ENCODE measurements at regions not wholly inside any gene's neighbourhood (a gene's known extent, or its start where the extent isn't known, plus 50 kb on each side); places are given as distances from the start of the nearest gene placed in this dataset.
"Not testable (repeated sequence)": the region's sequence is repeated elsewhere in the genome, so short reads cannot be mapped to it uniquely, and the experiment has no call there.

GRCh38 chr7:32816409-32816948 lies 75.1 kb downstream of the KBTBD2 start:
- DNase-seq (ENCODE audit: low read depth in 3 of 3): not testable (repeated sequence)

DNA sequence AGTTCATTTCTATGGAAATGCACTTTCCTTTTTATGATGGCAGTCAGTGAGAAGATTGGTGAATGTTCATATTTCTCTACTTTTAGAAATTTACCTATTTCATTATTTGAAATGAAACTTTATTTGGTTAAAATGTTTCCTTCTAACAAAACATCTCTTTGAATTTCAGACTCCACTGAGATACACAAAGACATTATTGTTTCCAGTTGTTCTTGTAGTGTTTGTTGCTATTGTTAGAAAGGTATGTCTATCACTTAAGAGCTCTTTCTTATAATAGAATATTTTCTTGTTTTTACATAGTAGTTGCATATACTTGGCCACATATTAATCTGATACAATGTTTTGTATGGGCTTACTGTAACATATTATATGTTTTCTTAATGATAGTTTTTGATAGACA lies 76.8 kb downstream of the KBTBD2 start:
- DNase-seq (ENCODE audit: low read depth in 3 of 3): not testable (repeated sequence)

DNA sequence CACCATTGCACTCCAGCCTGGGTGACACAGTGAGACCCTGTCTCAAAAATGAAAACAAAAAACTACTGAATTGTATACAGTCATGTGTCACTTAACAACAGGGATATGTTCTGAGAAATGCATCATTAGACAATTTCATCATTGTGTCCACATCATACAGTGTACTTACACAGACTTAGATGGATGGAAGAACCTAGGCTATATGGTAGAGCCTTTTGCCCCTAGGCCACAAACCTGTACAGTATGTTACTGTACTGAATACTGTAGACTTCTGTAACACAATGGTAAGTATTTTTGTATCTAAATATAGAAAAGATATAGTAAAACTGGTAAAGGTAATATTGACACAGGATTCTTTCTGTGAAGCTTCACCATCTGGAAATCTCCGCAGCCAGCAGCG lies 81.7 kb downstream of the KBTBD2 start:
- DNase-seq (ENCODE audit: low read depth in 3 of 3): no peak

GRCh38 chr7:32809347-32809746 lies 82.2 kb downstream of the KBTBD2 start:
- DNase-seq (ENCODE audit: low read depth in 3 of 3): no peak

GRCh38 chr7:32803406-32804141 lies 88.0 kb downstream of the KBTBD2 start:
- no peak for DNase-seq (ENCODE audit: low read depth in 3 of 3)

DNA sequence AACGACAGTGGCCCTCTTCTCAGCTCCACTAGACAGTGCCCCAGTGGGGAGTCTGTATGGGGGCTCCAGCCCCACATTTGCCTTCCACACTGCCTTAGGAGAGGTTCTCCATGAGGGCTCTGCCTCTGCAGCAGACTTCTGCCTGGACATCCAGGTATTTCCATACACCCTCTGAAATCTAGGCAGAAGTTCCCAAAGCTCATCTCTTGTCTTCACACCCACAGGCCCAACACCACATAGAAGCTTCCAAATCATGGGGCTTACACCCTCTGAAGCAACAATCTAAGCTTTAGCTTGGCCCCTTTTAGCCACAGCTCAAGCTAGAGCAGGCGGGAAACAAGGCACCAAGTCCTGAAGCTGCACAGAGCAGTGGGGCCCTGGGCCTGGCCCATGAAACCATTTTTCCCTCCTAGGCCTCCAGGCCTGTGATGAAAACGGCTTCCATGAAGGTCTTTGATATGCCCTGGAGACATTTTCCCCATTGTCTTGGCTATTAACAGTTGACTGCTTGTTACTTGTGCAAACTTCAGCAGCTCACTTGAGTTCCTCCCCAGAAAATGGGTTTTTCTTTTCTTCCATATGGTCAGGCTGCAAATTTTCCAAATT lies 89.2 kb downstream of the KBTBD2 start:
- no peak for DNase-seq (ENCODE audit: low read depth in 3 of 3)

DNA sequence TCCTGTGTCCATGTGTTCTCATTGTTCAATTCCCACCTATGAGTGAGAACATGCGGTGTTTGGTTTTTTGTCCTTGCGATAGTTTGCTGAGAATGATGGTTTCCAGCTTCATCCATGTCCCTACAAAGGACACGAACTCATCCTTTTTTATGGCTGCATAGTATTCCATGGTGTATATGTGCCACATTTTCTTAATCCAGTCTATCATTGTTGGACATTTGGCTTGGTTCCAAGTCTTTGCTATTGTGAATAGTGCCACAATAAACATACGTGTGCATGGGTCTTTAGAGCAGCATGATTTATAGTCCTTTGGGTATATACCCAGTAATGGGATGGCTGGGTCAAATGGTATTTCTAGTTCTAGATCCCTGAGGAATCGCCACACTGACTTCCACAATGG lies 98.5 kb downstream of the KBTBD2 start:
- not testable (repeated sequence) for DNase-seq (ENCODE audit: low read depth in 3 of 3)

GRCh38 chr7:32790766-32791430 lies 100.7 kb downstream of the KBTBD2 start:
- DNase-seq (ENCODE audit: low read depth in 3 of 3): not testable (repeated sequence)

DNA sequence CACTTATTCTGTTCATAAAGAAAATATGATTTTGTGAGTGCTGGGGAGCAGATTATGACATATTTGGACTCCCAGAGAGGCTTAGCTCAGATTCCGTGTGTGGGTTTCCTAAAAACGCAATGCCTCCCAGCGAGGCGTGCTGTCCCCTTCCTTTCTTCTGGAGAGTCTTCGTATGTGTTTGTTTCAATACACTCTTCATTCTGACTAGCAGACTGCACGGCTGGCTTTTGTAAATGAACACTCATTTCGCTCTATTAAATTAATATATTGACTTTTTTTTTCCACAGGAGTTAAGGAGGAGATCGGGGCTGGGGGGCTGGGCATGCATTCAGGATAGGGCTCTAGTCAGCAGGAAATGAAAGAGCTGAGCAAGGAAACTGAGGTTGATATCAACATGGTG lies 102.3 kb downstream of the KBTBD2 start:
- not testable (repeated sequence) for DNase-seq (ENCODE audit: low read depth in 3 of 3)

- not testable (repeated sequence) for DNase-seq (ENCODE audit: low read depth in 3 of 3)
Observed at GRCh38 chr7:32788174-32788573, 103.4 kb downstream of the KBTBD2 start.

GRCh38 chr7:32785365-32785944 lies 106.1 kb downstream of the KBTBD2 start:
- DNase-seq (ENCODE audit: low read depth in 3 of 3): not testable (repeated sequence)

DNA sequence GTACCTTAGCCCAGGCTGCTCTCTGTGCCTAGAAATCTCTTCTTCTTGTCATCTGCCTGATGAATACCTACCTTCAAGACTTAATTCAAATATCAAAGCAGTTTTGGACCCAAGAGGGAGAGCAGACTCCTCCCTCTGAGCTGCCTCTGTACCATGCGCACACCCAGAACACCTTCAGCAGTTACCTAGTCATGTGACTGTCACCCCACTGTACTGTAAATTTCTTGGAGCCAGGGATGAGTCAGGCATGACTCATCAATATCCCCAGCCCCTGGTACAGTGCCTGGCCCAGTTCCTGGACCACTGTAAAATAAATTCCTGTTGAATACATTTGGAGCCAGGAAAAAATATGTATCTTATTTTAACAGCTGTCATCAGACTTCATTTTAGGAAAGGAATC lies 111.7 kb downstream of the KBTBD2 start:
- DNase-seq (ENCODE audit: low read depth in 3 of 3): not testable (repeated sequence)

GRCh38 chr7:32779167-32779566 lies 112.4 kb downstream of the KBTBD2 start:
- DNase-seq (ENCODE audit: low read depth in 3 of 3): no peak

GRCh38 chr7:32777041-32777666 lies 114.4 kb downstream of the KBTBD2 start:
- DNase-seq (ENCODE audit: low read depth in 3 of 3): not testable (repeated sequence)

DNA sequence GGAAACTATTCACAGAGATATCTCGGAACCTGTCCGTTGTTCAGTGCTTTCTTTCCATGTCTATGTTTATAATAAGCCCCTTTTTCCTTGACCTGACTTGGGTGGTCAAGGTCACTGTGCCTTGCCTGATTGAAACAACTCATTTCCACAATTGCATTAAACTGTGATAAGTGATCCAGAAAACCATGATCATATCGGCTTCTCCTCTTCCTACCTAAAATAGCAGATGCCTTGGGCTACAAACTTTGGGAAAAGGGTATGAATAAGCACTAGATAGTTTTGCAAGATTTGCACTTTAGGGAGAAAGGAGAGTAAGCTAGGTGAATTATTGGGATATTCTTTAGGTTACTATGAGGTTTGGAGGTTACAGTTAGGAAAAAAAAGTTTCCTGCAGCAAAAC lies 115.2 kb downstream of the KBTBD2 start:
- DNase-seq (ENCODE audit: low read depth in 3 of 3): not testable (repeated sequence)

DNA sequence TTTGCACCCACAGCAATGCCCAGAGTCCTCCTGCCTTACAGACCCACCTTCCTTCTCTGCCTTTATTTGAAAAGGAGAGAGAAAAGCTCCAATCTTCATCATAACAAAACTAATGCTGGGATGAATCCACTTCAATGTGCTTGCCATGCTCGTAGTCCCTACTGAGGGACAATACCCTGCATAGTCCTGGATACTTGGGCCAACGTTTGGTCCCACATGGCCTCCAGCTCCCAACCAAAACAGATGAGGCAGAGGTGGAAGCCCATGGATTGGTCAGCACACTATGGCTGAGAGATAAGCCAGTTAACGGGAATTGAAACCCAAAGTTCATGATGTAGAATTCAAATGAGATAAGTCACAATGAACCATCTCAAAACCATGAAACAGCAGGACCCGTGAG lies 115.8 kb downstream of the KBTBD2 start:
- DNase-seq (ENCODE audit: low read depth in 3 of 3): not testable (repeated sequence)

- no peak for DNase-seq (ENCODE audit: low read depth in 3 of 3)
Observed at GRCh38 chr7:32774541-32774951, 117.0 kb downstream of the KBTBD2 start.

DNA sequence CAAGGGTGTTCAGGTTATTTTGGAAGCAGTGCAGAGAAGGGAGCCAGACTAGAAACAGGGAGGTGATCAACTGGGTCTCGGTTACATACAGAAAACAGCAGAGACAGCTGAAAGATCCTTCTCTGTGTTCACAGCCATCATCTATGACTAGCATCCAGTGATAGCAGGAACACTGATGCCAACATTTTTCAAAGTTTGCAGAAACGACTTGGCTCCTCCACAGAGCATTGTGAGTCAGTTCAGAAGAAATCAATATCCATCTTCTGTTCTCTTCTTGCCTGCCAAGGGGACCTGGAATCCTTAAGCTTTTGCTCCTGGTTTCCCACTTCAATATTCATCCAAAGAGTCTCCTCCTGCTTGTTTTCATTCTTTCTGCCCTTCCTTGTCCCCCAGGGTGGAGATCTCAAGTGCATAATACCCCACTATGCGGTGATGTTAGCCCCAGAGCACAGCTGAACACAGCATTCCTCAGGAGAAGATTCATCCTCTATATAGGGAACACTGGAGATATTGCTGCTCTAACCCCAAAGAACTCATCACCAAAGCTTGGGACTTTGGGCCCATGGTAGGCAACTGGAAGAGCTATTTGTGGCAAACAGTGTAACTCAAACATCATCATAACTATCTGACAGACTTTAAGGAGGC lies 122.6 kb downstream of the KBTBD2 start:
- DNase-seq (ENCODE audit: low read depth in 3 of 3): not testable (repeated sequence)

DNA sequence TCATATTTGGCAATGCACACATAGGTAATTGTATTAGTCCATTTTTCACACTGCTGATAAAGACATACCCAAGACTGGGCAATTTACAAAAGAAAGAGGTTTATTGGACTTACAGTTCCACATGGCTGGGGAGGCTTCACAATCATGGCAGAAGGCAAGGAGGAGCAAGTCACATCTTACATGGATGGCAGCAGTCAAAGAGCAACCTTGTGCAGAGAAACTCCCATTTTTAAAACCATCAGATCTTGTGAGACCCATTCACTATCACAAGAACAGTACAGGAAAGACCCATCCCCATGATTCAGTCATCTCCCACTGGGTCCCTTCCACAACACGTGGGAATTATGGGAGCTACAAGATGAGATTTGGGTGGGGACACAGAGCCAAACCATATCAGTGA lies 123.2 kb downstream of the KBTBD2 start:
- DNase-seq (ENCODE audit: low read depth in 3 of 3): not testable (repeated sequence)

DNA sequence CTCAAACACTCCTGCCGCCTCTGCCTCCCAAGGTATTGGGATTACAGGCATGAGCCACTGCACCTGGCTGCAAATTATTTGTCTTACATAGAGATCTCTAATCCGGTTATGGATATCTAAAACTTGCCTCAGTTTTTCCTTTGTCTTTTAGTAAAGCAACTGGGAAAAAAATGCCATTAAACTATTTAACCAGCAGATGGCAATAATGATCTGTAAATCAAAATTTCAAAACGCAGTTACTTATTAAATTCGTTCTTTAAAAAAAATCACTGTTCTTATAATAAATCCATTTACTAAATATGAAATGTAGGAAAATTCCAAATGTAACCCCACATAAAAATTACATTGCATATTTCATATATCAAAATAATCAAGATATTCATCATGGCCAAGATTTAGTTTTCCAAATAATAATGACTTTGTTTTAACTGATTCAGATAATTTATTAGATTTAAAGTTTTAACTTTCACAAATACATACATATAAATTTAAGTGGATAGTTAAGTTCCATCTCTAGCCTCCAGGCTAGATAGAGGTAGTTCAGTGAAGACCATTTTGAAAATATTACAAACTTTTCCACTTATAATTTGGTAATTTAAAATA lies 125.8 kb downstream of the KBTBD2 start:
- not testable (repeated sequence) for DNase-seq (ENCODE audit: low read depth in 3 of 3)

DNA sequence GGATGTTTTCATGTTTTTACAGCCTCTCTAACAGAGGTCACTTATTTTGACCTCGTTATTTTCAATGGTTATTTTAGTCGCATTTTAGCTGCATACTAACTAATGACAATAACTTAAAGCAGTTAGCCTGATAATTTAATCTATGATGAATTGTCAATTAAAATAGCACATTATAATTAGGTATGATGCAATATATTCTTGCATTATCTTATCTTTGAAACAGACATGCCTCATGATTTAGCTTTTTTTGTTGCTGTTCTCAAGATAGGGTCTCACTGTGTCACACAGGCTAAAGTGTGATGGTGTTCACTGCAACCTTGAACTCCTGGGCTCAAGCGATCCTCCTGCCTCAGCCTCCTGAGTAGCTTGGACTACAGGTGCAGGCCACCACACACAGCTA lies 126.4 kb downstream of the KBTBD2 start:
- no peak for DNase-seq (ENCODE audit: low read depth in 3 of 3)

Measured in stimulated activated CD4-positive, alpha-beta T cell treated with anti-CD3 and anti-CD28 coated beads, TNF-alpha, amount 100 ng/mL, for 4 hours (primary cell).